ENCODE measurements at regions not wholly inside any gene's neighbourhood (a gene's known extent, or its start where the extent isn't known, plus 50 kb on each side); places are given as distances from the start of the nearest gene placed in this dataset.
"Not testable (repeated sequence)": the region's sequence is repeated elsewhere in the genome, so short reads cannot be mapped to it uniquely, and the experiment has no call there.

- TF ChIP-seq CTCF (IDR thresholded peaks at IDR 0.05; ENCODE audit: low read depth, low read length, missing input control); NR2F2 (IDR thresholded peaks at IDR 0.05): not testable (repeated sequence)
Observed at GRCh38 chr7:81453770-81454169, 316.1 kb downstream of the HGF start.
